Tibial nerve (tissue), 3 donors: ENCODE measurements at regions not wholly inside any gene's neighbourhood (a gene's known extent, or its start where the extent isn't known, plus 50 kb on each side); places are given as distances from the start of the nearest gene placed in this dataset.

ENCODE experiments used
- POLR2A ChIP-seq, 2 donors: fragments of 450-650 bp; IDR thresholded peaks; one replicate each; pipeline ENCODE4 v1.6.1; 2017; ENCODE audit warnings: antibody characterized with exemption in 2 of 2, mild to moderate bottlenecking in 2 of 2, moderate library complexity in 2 of 2
- TF ChIP-seq, protein P1 (sequence below), 5 experiments: fragments of 200-600 bp in 3 of 5; fragments of 450-650 bp in 2 of 5; sonication (generic) in 3 of 5; IDR thresholded peaks; one replicate each; pipeline ENCODE4 v1.5.1; 2016 to 2019; ENCODE audit warnings: antibody characterized with exemption in 5 of 5, mild to moderate bottlenecking in 3 of 5, moderate library complexity in 2 of 5

DNA sequence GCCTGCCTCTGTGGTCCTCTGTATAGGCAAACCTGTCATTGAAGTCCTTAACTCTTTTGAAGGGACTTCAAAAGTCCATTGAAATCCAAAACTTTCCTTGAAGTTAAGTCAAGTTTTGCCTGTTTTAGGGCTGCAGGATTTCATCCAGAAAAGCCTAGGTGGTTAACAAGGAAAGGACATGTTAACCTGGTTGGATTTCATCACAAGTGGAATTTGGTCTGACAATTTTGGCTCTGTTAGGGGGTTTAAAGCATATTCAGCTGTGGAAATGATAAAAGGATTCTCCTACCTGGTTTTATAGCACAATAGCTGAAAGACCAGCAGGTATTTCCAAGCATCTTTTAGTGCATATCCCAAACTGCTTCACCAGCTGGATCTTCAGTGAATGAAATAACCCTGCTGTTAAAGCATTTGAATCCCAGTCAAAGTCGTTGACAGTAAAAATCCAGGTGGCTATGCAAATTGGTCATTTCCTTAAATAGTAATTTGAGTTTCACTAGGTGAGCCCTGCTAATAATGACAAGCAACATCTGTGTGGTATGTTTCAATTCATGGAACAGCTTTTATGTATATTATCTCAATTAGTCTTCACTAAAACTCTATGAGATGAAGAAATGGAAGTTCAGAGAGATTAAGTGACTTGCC lies 400.5 kb downstream of the ETNK1 start:
- no peak for TF ChIP-seq POLR2A (IDR thresholded peaks at IDR 0.05)
- TF ChIP-seq, protein P1, sequence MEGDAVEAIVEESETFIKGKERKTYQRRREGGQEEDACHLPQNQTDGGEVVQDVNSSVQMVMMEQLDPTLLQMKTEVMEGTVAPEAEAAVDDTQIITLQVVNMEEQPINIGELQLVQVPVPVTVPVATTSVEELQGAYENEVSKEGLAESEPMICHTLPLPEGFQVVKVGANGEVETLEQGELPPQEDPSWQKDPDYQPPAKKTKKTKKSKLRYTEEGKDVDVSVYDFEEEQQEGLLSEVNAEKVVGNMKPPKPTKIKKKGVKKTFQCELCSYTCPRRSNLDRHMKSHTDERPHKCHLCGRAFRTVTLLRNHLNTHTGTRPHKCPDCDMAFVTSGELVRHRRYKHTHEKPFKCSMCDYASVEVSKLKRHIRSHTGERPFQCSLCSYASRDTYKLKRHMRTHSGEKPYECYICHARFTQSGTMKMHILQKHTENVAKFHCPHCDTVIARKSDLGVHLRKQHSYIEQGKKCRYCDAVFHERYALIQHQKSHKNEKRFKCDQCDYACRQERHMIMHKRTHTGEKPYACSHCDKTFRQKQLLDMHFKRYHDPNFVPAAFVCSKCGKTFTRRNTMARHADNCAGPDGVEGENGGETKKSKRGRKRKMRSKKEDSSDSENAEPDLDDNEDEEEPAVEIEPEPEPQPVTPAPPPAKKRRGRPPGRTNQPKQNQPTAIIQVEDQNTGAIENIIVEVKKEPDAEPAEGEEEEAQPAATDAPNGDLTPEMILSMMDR (IDR thresholded peaks at IDR 0.05): no peak
